ENCODE measurements at regions not wholly inside any gene's neighbourhood (a gene's known extent, or its start where the extent isn't known, plus 50 kb on each side); places are given as distances from the start of the nearest gene placed in this dataset.

GRCh38 chrX:9087271-9088040 lies 53.5 kb upstream of the FAM9B start:
- no peaks in the 10 kb centered on the region for H3K79me2 ChIP-seq (ENCODE audit: insufficient read depth, low read length)
- no peak for TF ChIP-seq EZH2 (IDR thresholded peaks at IDR 0.05; ENCODE audit: borderline replicate concordance, low read length)
- no peak for TF ChIP-seq CTCF (IDR thresholded peaks at IDR 0.05; ENCODE audit: low read length)
- no peaks in the 10 kb centered on the region; the same call in 1 of the 2 replicates for H3K36me3 ChIP-seq (ENCODE audit: insufficient read depth, low read length)
- no peak overlapping the region for H3K9ac ChIP-seq (ENCODE audit: low read length)
- no peaks in the 10 kb centered on the region for H4K20me1 ChIP-seq (ENCODE audit: insufficient read depth, low read length)
- H3K27me3 ChIP-seq (ENCODE audit: insufficient read depth, low read length) = no peaks in the 10 kb centered on the region
- no peak overlapping the region for H3K27ac ChIP-seq (ENCODE audit: low read depth, low read length, poor library complexity, severe bottlenecking)
- H3F3A ChIP-seq (ENCODE audit: insufficient read depth, low read length) = no peaks in the 10 kb centered on the region
- no peak overlapping the region for H3K4me2 ChIP-seq (ENCODE audit: low read length)
- H3K4me3 ChIP-seq (ENCODE audit: low read depth, low read length, poor library complexity, severe bottlenecking) = no peak overlapping the region
- H3K9me3 ChIP-seq (ENCODE audit: low read length) = no peaks in the 10 kb centered on the region
- H3K4me1 ChIP-seq (ENCODE audit: insufficient read depth, low read length, severe bottlenecking) = peaks cover 26% of the 10 kb centered on the region
- H2AFZ ChIP-seq (ENCODE audit: low read length) = no peak overlapping the region
- H3K9me2 ChIP-seq (ENCODE audit: low read depth, low read length) = no peaks in the 10 kb centered on the region

- Histone ChIP-seq H3K27me3 (ENCODE audit: insufficient read depth, low read length) (no peaks in the 10 kb centered on the region), H3K9me3 (ENCODE audit: low read length) (no peaks in the 10 kb centered on the region), H2AFZ (ENCODE audit: low read length) (no peak overlapping the region), H3K79me2 (ENCODE audit: insufficient read depth, low read length) (no peaks in the 10 kb centered on the region), H3K9ac (ENCODE audit: low read length) (no peak overlapping the region), H3K4me3 (ENCODE audit: low read depth, low read length, poor library complexity, severe bottlenecking) (no peak overlapping the region), H3K27ac (ENCODE audit: low read depth, low read length, poor library complexity, severe bottlenecking) (no peak overlapping the region), H3K9me2 (ENCODE audit: low read depth, low read length) (no peaks in the 10 kb centered on the region), H4K20me1 (ENCODE audit: insufficient read depth, low read length) (no peaks in the 10 kb centered on the region), H3F3A (ENCODE audit: insufficient read depth, low read length) (no peaks in the 10 kb centered on the region), H3K36me3 (ENCODE audit: insufficient read depth, low read length) (no peaks in the 10 kb centered on the region), H3K4me2 (ENCODE audit: low read length) (no peak overlapping the region), H3K4me1 (ENCODE audit: insufficient read depth, low read length, severe bottlenecking) (peaks cover 26% of the 10 kb centered on the region)
- TF ChIP-seq EZH2 (IDR thresholded peaks at IDR 0.05; ENCODE audit: borderline replicate concordance, low read length) = no peak
- no peak for TF ChIP-seq CTCF (IDR thresholded peaks at IDR 0.05; ENCODE audit: low read length)
Observed at GRCh38 chrX:9088896-9089295, 55.0 kb upstream of the FAM9B start.

GRCh38 chrX:9090766-9091165 lies 56.8 kb upstream of the FAM9B start:
- H3K36me3 ChIP-seq (ENCODE audit: insufficient read depth, low read length) = no peaks in the 10 kb centered on the region
- no peak for TF ChIP-seq CTCF (IDR thresholded peaks at IDR 0.05; ENCODE audit: low read length)
- no peak for TF ChIP-seq EZH2 (IDR thresholded peaks at IDR 0.05; ENCODE audit: borderline replicate concordance, low read length)
- H3K27ac ChIP-seq (ENCODE audit: low read depth, low read length, poor library complexity, severe bottlenecking) = no peak overlapping the region
- no peak overlapping the region for H3K4me2 ChIP-seq (ENCODE audit: low read length)
- H3F3A ChIP-seq (ENCODE audit: insufficient read depth, low read length) = no peaks in the 10 kb centered on the region
- no peaks in the 10 kb centered on the region for H3K27me3 ChIP-seq (ENCODE audit: insufficient read depth, low read length)
- H3K4me3 ChIP-seq (ENCODE audit: low read depth, low read length, poor library complexity, severe bottlenecking) = no peak overlapping the region
- H4K20me1 ChIP-seq (ENCODE audit: insufficient read depth, low read length) = no peaks in the 10 kb centered on the region
- peaks cover 26% of the 10 kb centered on the region for H3K4me1 ChIP-seq (ENCODE audit: insufficient read depth, low read length, severe bottlenecking)
- no peaks in the 10 kb centered on the region for H3K79me2 ChIP-seq (ENCODE audit: insufficient read depth, low read length)
- H3K9me3 ChIP-seq (ENCODE audit: low read length) = no peaks in the 10 kb centered on the region
- H3K9me2 ChIP-seq (ENCODE audit: low read depth, low read length) = no peaks in the 10 kb centered on the region
- no peak overlapping the region for H2AFZ ChIP-seq (ENCODE audit: low read length)
- no peak overlapping the region for H3K9ac ChIP-seq (ENCODE audit: low read length)

Measured in OCI-LY1 (cell line).